ENCODE measurements at regions not wholly inside any gene's neighbourhood (a gene's known extent, or its start where the extent isn't known, plus 50 kb on each side); places are given as distances from the start of the nearest gene placed in this dataset.

DNA sequence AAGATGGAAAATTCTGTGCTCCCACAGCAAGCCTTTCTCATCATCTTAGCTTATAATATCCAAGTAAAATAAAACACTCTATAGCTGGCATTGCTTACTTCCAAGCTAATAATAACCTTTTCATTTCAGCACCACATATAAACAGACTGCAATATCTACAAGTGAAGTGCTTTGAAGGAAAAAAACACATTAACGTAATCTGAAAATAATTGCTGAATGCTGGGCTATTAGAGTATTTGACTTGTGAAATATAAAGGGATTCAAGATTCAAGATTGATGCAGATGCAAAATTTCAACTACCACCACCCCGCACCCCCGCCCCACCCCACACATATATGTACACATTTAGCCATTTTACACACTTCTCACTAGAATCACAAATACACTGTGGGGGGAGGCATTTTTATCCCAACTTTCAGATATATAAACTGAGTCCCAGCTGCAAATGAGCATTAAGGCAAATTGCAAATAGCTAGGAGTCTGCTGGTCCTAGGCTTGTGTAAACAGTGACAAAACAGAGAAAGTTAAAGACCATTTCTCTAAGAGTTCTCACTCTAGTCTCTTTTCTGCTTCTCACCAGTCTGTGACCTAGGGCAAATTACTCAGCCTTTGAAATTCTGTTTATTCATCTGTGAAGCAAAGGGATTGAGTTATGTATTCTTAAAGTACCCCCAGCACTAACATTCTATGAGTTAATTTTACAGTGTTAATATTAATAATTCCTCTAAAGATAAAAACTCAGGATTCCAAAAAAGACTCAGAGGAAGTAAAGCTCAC, 489.4 kb downstream of the PRELID2 start:
- no peak for DNase-seq

DNA sequence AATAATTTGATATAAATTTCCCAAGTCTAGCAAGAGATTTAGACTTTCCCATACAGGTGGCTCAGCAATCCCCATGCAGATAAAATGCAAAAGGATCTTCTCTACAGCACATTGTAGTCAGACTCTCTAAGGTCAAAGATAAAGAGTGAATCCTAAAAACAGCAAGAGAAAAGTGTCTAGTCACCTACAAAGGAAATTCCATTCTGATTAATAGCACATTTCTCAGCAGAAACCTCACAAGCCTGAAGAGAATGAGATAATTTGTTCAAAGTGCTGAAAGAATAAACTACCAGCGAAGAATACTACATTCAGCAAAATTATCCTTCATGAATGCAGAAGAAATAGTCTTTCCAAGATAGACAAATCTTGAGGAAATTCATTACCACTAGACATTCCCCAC, 493.3 kb downstream of the PRELID2 start:
- DNase-seq = peak; percentile 51

DNA sequence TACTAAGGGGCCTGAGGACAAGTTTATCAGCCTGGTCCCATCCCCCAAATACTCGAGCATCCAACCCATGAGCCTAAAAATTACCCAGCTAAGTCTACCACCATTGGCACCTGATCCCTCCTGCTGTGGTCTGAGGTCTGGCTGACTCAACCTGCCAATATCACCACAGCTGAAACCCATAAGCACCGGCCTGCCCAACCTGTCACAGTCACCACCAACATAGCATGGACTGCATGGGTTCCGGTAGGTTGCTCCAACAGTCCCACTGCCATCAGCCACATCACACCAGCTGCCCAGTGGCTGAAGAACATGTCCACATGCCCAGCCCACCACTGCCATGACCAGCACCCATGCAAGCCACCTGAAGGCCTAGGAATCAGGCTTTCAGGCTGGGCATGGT, 495.0 kb downstream of the PRELID2 start:
- DNase-seq = no peak

DNA sequence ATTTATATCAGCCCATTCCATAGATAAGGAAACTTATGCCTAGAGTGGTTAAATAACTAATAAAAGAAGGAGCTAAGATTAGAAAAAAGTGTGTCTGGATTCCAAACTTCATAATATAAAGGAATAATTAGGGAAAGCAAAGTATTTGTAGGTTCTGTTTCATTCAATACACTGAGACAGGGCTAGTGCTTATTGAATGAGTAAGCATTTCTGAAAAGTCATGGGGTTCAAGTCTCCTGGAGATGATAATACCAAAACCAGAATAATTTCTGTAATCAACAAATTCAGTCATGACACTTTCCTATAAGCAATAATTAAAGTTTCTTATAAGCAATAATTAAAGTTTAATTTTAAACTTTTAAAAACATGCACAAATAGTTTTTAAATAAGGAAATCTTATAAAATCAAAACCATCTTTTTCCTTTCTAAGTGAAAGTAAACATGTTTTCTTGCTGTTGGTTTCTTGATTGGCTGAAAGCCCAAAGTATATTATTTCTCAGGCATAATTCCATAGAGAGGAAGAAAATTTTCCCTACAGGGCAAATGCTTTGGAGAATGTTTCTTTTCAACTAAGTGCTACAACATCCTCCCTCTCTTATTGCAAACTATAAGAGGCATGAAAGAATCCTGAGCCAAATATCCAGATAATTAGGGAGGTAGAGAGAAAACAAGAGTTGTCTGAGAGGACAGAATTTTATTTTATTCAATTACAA, 510.2 kb downstream of the PRELID2 start:
- no peak for DNase-seq

DNA sequence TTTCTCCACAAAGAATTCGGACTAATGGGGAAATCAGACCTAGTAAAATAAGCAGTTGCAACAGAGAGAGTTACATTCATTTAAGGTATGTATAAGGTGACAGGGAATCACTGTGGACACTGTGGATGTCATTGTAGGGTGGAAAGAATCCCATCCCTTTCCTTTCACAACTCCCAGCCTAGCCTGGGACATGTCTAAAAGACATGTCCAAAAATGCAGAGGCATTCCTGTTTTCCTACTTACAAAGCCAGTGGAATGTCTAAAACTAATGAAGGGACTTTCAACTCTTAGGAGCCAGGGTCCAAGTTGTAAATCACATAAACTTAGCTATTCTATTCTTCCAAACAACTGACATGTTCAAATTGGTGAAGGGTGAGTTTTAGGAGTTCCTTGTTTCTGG, 511.0 kb downstream of the PRELID2 start:
- DNase-seq = peak; percentile 1

DNA sequence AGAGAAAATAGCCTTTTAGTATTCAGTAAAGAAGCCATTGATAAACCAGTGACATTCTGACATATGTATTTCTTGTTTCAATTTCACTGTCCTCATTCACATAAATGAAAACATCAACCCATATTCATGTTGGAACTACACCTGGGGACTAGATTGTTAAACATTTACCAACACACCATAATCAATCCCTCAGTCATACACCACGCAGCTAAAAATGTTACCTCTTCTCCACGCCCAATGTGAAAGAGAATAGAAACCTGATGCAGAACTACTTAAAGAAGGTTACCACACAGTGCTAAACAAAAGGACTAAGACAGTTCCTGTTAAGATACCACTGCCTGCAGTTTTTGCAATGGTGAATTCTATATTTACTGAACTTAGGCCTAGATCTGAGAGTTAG, 518.9 kb downstream of the PRELID2 start:
- no peak for DNase-seq

DNA sequence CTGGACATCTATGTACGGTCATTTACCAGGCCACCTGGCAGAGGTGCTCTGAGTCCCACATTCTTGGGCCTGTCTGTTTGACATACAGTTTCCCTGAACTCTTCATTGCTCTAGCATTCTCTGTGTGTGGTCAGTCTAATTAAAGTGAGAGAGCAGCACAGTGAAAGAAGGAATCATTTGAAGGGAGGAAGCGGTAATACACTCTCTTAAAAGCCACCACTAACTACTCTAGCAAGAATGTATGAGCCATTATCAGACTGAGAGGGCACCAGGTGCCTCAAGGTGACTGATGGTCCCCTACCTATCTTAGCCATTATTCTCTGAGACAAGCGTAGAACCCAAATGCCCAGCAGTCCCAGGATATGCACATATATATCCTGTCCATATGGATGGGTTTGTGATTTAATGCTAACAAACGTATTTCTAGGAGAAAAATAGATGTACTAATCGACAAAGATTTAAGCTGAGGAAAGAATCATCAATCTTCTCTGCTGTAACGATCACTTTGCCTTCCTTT, 527.2 kb downstream of the PRELID2 start:
- no peak for DNase-seq

DNA sequence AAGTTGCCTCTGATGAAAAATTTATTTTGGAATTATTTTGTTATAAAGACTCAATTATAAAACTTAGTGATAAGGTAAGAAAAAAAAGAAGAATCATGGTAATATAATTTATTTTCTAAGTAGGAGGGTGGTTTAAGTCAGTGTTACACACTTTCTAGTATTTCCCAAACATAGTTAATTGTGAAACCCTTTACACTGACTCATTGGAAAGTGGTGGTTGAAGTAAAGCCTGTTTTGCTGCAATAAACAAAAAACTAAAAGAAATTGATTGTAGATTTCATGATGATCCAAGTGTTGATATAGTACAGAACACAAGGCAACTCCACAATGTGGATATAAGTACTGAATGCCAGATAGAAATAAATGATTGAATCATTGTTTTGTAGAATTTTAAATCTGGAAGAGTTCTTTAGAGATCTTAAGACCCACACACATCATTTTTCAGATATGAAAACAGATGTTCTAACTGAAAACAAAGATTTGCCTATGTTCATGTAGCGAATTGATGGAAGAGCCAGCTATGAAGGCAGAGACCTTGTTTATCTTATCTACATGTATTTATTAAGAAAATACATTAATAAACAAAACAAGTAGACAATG, 539.8 kb downstream of the PRELID2 start:
- DNase-seq = no peak

DNA sequence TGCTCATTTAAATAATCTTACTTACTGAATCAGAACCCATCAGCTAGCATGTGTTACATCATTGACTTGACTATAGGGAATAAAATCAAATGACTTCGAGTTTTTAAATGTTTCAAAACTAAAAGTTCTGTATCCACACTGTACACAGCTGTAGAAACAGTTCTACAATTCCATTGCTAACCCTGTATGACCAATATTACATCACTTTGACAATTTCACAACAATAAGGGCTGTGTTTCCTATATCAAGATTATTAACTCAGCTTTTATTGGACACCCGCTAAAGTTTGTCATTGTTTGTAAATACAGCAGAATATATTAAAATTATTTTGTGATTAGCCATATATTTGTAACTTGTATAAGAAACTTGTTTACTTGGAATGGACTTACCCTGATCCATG, 540.8 kb downstream of the PRELID2 start:
- no peak for DNase-seq

DNA sequence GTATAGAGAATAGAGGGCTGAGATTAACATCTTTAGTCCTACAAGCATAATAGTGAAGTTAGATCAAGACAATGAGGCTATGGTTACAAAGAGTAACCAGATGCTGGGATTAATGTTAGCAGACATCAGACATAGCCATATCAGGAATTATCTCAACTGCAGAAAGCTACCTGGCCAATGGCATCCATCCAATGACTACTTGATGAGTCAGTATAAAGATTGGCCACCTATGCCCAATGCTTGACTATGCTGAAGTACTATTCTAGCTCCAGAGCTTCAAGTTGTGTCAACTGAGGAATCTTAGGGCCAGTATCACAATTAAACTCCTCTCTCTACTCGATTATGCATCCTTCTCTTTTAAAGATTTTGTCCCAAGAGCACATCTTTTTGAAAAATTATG, 541.4 kb downstream of the PRELID2 start:
- DNase-seq = no peak

DNA sequence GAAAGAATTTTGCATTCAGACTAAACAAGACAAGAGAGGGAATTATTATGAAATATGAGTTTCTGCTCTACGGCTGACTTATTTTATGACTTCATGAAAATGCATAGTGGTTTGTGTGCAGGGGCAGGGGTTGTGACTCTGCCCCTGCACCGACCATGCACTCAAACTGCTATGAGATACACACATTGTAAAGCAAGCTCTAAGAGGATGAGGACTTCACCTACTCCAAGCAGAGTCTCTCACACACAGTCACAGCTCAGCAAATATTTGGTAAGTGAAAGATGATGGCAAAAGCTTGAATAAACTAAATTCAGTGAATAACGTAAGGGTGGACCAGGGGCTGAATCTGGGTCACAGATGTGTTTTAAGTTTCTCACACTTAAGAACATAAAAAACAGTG, 542.9 kb downstream of the PRELID2 start:
- DNase-seq = no peak

DNA sequence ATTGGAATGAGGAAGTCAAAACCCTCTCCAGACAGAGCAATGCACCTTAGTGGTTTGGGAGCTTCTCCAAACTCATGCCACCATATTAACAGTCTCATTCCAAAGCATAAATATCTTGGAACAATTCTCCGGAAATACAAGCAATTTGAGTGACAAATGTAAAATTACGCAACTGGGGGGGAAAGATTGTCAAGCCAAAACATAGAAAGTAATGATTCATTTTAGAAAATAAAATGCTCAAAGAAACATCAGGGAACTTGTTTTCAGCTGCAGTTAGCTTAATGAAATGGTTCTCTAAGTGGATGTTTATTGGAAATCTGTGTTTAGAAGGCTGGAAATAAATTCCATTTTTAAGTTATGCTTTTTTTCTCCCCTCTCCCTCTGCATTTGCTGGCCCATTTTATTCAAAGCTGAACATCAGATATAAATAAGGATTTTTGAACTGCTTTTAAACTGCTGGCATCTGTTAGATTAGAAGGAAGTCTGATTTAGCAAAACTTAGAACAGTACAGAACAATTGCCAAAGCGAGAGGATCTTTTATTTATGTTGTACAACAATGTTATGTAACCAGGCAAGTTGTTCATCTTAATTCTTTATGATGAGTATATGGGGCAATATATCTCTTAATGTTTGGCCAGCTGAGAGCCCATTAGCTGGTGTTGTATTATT, 551.9 kb downstream of the PRELID2 start:
- DNase-seq = peak; percentile 5

DNA sequence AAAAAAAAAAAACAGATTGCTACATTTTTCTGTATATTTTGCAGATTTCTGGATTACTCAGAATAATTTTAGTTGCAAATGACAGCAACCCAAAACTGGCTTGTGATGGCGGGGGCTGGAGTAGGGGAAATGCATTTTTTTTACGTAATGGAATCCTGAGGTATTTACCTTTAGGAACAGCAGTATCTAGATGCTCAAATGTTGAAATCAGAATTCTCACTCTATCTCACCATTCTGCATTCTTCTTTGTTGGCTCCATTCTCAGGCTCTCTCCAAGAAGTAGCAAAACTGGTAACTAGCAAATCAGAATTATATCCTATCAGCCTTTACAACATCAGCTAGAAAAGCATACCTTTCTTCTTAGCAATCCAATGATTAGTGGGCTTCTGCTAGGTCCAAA, 554.3 kb downstream of the PRELID2 start:
- DNase-seq = no peak

DNA sequence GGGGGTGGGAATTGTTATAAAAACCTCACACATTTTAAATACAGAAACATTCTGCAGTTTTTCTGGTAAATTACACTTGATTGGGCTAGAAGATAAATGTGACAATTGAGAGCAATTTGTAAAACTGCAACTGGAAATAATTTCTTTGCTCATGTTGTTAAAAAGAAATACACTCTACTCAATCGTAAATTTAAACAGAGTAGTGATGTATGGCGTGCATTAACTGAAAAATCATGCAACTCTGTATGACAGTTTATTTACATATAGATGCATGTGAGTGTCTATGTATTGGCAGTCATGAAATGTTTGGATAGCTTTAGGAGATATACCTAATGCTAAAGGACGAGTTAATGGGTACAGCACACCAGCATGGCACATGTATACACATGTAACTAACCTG, 554.9 kb downstream of the PRELID2 start:
- no peak for DNase-seq

DNA sequence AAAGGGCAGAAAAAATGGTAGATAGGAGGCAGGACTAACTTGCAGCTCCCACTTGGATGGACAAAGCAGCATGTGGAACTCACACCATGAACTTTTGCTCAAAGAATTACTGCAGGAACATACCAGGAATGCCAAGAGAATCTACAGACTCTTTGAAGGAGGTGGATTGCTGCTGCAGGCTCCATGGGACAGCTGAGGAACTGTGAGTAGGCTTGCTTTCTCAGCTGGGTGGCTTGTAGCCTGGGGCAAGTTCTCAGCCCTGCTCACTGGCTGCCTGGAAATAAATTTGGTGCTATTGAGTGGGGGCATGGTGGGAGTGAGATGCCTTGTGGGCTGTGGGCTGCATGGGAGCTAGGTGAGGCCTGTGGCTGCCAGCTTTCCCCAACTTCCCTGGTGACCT, 574.5 kb downstream of the PRELID2 start:
- DNase-seq = no peak

DNA sequence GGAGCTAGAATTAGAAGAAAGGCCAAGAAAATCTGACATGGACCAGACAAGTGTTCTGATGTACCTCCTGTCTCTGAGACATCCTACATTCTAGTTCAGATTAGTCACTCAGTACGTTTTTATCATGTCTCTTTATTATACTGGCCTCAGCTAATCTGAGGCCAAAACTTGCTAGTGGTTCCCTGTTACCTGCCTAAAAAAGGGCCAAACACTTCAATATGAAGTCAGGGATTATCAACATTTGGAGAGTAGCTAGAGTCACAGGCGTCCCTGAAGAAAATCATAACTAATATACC, 587.4 kb downstream of the PRELID2 start:
- DNase-seq = no peak

DNA sequence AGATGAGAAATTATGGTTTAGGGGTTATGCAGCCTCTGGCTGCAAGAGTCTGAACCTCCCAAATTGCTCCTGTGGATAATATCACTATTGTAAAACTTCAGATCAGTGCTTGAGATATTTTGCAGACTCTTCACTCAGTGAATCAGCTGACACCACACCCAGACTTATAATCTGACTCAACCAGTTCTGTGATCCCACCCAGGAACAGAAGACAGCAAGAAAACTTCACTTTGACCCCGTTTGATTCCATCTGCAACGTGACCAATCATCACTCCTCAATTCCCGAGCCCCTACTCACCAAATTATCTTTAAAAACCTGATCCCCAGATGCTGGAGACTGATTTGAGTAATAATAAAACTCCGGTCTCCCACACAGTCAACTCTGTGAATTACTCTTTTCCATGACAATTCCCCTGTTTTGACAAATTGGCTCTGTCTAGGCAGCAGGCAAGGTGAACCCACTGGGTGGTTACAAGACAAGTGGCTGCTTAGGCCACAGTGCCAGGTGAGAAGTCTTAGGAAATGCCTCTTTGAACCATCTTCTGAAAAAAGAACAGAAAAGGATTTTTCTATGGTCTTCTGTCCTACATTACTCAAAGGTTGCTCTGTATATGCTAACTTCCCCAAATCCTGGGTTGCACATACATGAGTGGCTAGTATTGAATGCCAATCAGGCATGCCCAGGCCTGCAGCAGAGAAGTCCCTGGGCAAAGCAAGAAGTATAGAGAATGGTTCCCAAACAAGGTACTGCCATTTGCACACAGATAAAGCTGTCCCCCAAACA, 588.0 kb downstream of the PRELID2 start:
- DNase-seq = peak; percentile 44

DNA sequence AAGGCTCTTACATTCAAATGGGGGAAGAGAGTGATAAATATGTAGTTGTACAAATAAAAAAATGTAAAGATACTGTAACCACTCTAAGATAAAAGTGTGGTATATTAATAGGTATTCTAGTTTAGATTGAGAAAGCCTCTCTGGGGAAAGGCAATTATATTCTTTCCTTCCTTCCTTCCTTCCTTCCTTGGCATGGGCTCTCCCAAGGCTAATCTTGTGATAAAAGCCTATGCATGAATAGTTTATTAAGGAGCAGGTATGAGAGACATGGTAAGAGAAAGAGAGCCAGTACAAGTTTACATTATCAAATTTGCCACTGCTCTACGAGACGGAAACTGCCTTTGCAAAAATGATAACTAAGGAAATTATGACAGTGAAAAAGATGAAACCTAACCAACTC, 588.8 kb downstream of the PRELID2 start:
- no peak for DNase-seq

DNA sequence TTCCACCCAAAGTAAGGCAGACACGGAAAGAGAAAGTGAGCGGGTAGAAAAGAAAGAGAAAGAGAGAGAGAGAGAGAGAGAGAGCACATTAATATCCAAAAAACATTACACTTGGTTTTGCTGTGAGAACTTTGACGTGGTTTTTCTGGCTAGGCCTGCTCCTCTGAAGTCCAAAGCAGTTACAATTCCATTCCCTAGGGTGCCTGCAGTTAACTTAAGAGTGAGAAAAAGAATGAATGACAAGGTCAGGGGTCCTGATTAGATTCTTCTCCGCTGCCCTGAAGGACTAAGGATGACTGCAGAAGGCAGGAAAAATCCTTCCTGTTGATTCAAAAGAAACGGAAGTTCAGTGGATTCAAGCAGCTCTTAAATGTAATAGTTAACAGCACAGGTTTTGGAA, 589.8 kb downstream of the PRELID2 start:
- DNase-seq = peak; percentile 14

DNA sequence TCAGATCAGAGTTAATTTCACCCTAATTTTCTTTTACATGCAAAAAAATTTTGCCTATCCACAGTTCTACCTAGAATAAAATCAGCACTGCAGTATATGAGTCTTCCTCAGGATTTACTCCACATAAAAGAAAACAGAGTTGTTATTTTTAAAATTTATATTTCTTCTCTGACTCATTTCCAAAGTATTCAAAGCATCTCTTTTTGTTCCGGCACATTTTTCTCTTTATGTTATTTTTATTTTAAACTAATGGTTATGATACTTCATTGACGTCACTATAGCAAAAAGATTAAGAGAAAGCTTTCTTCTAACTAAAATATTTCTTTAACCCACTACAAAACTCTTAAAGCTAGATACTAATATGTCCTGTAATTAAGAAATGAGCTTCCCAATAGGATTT, 590.4 kb downstream of the PRELID2 start:
- DNase-seq = peak; percentile 60

DNA sequence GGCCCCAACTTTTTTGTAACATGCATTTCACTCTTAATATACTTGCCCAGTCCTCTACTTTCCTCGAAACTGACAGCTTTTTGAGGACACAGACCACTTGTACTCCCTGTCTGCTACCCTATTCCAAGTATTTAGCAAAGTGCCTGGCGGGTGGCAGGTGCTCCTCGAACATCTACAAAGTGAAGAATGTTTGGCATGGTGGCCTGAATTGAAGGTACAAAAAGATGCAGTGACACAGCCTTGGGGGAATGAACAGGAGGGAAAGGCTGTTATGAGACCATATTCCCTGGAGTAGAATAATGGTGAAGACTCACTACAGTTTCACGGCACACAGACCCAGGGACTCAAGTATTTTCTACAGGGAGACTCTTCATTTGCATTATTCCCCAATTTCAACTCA, 590.9 kb downstream of the PRELID2 start:
- no peak for DNase-seq

DNA sequence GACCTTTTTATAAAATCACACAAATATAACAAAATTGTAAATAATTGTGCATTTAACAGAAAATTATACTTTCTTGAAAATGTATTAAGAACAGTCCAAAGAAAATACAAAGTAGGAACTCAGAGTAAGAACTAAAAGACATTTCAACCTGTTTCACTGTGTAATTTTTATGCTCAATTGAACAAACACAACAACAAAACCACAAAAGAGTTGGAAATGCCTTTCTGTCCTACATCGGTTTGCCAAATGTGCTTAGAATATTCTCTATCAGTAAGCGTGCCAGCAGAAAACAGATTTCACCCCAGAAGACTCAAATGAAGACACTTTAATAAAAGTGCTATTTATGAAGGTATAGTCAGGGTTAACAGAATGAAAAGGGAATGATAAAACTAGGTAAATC, 592.1 kb downstream of the PRELID2 start:
- no peak for DNase-seq

DNA sequence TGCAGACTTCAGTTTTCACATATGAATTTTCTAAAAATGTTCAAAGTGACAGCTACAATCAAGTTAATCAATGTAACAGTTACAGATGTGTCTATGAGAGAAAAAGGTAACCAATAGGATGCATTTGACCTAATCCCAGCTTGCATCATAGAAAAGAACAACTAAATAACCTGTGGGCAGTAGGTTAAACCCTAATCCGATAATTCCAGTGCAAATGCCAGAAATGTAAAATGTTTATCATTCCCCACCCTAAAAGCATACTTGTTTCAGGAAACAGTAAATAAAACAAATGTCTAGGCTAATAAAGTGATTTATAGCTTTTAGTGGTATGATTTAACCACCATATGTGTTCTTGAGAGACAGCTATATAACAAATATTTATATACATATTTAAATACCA, 592.6 kb downstream of the PRELID2 start:
- DNase-seq = no peak
